IMR-90 (cell line): ENCODE measurements at regions not wholly inside any gene's neighbourhood (a gene's known extent, or its start where the extent isn't known, plus 50 kb on each side); places are given as distances from the start of the nearest gene placed in this dataset.

Source experiments
- BHLHE40 ChIP-seq: fragments of 150-350 bp; IDR thresholded peaks from 2 replicates; pipeline ENCODE4 v1.6.1; 2016; ENCODE audit warnings: mild to moderate bottlenecking, low read depth, low read length
- CEBPB ChIP-seq: IDR thresholded peaks from 2 replicates; pipeline ENCODE4 v1.6.1; 2012; ENCODE audit warnings: low read depth, low read length, improper control_type of control experiment
- MAFK ChIP-seq: IDR thresholded peaks from 2 replicates; pipeline ENCODE4 v1.6.1; 2012; ENCODE audit warnings: low read depth, low read length, improper control_type of control experiment
- MAZ ChIP-seq: IDR thresholded peaks from 2 replicates; pipeline ENCODE4 v1.6.1; 2012; ENCODE audit warnings: low read depth, mild to moderate bottlenecking, low read length, improper control_type of control experiment, moderate library complexity, borderline replicate concordance
- MXI1 ChIP-seq: IDR thresholded peaks from 2 replicates; pipeline ENCODE4 v1.6.1; 2012; ENCODE audit warnings: low read depth, mild to moderate bottlenecking, low read length, moderate library complexity, borderline replicate concordance
- NFE2L2 ChIP-seq: fragments of 150-350 bp; IDR thresholded peaks from 2 replicates; pipeline ENCODE4 v1.6.1; 2016; ENCODE audit warnings: low read depth, mild to moderate bottlenecking, low read length
- POLR2A ChIP-seq: IDR thresholded peaks from 2 replicates; pipeline ENCODE4 v1.6.1; 2012; ENCODE audit warnings: mild to moderate bottlenecking, low read depth, low read length
- RAD21 ChIP-seq: IDR thresholded peaks from 2 replicates; pipeline ENCODE4 v1.6.1; 2012; ENCODE audit warnings: low read length, improper control_type of control experiment
- RCOR1 ChIP-seq: IDR thresholded peaks from 2 replicates; pipeline ENCODE4 v1.6.1; 2012; ENCODE audit warnings: mild to moderate bottlenecking, low read length, improper control_type of control experiment; ENCODE audit not compliant: insufficient replicate concordance
- RFX5 ChIP-seq: IDR thresholded peaks from 2 replicates; pipeline ENCODE4 v1.8.0; 2012; ENCODE audit warnings: low read depth, mild to moderate bottlenecking, low read length, moderate library complexity
- SMC3 ChIP-seq: fragments of 150-350 bp; IDR thresholded peaks from 2 replicates; pipeline ENCODE4 v1.6.1; 2016; ENCODE audit warnings: low read depth, mild to moderate bottlenecking, antibody characterized with exemption, low read length, moderate library complexity
- TF ChIP-seq, protein P1 (sequence below): conservative IDR thresholded peaks from 2 replicates; pipeline ENCODE4 v1.5.1; 2012; ENCODE audit warnings: mild to moderate bottlenecking, low read depth, low read length, improper control_type of control experiment
- TF ChIP-seq, protein P2 (sequence below): fragments of 150-350 bp; IDR thresholded peaks from 2 replicates; pipeline ENCODE4 v1.6.1; 2016; ENCODE audit warnings: low read depth, mild to moderate bottlenecking, low read length, moderate library complexity, borderline replicate concordance
- TF ChIP-seq, protein P3 (sequence below): fragments of 150-350 bp; IDR thresholded peaks from 2 replicates; pipeline ENCODE4 v1.6.1; 2017; ENCODE audit warnings: mild to moderate bottlenecking, antibody characterized with exemption, low read length, low read depth

DNA sequence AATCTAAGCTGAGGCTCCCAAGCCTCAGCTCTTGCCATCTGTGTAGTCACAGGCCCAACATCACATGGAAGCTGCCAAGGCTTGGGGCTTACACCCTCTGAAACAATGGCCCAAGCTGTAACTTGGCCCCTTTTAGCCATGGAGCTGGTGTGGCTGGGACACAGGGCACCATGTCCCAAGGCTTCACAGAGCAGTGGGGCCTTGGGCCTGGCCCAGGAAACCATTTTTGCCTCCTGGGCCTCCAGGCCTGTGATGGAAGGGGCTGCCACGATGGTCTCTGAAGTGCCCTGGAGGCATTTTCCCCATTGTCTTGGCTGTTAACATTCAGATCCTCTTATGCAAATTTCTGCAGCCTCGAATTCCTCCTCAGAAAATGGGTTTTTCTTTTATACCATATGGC is 952.3 kb upstream of the GOT2 start:
- TF ChIP-seq, protein P1, sequence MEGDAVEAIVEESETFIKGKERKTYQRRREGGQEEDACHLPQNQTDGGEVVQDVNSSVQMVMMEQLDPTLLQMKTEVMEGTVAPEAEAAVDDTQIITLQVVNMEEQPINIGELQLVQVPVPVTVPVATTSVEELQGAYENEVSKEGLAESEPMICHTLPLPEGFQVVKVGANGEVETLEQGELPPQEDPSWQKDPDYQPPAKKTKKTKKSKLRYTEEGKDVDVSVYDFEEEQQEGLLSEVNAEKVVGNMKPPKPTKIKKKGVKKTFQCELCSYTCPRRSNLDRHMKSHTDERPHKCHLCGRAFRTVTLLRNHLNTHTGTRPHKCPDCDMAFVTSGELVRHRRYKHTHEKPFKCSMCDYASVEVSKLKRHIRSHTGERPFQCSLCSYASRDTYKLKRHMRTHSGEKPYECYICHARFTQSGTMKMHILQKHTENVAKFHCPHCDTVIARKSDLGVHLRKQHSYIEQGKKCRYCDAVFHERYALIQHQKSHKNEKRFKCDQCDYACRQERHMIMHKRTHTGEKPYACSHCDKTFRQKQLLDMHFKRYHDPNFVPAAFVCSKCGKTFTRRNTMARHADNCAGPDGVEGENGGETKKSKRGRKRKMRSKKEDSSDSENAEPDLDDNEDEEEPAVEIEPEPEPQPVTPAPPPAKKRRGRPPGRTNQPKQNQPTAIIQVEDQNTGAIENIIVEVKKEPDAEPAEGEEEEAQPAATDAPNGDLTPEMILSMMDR = no peak
- TF ChIP-seq SMC3 (no peak), RCOR1 (no peak), NFE2L2 (no peak), MXI1 (no peak), POLR2A (no peak), CEBPB (no peak), RAD21 (no peak), MAZ (no peak), MAFK (no peak), RFX5 (no peak), BHLHE40 (no peak)
- TF ChIP-seq, protein P2, sequence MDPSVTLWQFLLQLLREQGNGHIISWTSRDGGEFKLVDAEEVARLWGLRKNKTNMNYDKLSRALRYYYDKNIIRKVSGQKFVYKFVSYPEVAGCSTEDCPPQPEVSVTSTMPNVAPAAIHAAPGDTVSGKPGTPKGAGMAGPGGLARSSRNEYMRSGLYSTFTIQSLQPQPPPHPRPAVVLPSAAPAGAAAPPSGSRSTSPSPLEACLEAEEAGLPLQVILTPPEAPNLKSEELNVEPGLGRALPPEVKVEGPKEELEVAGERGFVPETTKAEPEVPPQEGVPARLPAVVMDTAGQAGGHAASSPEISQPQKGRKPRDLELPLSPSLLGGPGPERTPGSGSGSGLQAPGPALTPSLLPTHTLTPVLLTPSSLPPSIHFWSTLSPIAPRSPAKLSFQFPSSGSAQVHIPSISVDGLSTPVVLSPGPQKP = no peak
- TF ChIP-seq, protein P3, sequence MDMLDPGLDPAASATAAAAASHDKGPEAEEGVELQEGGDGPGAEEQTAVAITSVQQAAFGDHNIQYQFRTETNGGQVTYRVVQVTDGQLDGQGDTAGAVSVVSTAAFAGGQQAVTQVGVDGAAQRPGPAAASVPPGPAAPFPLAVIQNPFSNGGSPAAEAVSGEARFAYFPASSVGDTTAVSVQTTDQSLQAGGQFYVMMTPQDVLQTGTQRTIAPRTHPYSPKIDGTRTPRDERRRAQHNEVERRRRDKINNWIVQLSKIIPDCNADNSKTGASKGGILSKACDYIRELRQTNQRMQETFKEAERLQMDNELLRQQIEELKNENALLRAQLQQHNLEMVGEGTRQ = no peak
